ENCODE measurements at regions not wholly inside any gene's neighbourhood (a gene's known extent, or its start where the extent isn't known, plus 50 kb on each side); places are given as distances from the start of the nearest gene placed in this dataset.

- no peak for DNase-seq
Observed at GRCh38 chr2:239539083-239539775, 138.4 kb upstream of the HDAC4 start.

- no peak for DNase-seq
Observed at GRCh38 chr2:239538357-239539052, 137.7 kb upstream of the HDAC4 start.

GRCh38 chr2:239537633-239538356 is 137.0 kb upstream of the HDAC4 start:
- DNase-seq, result no peak

- no peak for DNase-seq
Observed at GRCh38 chr2:239536186-239536585, 135.4 kb upstream of the HDAC4 start.

- DNase-seq, result no peak
Observed at GRCh38 chr2:239535413-239536144, 134.8 kb upstream of the HDAC4 start.

GRCh38 chr2:239534581-239535412 is 134.0 kb upstream of the HDAC4 start:
- no peak for DNase-seq

- no peak for DNase-seq
Observed at GRCh38 chr2:239533569-239534316, 132.9 kb upstream of the HDAC4 start.

- no peak for DNase-seq
Observed at GRCh38 chr2:239532859-239533258, 132.0 kb upstream of the HDAC4 start.

GRCh38 chr2:239532250-239532649 is 131.4 kb upstream of the HDAC4 start:
- no peak for DNase-seq

GRCh38 chr2:239531456-239532241 is 130.8 kb upstream of the HDAC4 start:
- DNase-seq, result no peak

- no peak for DNase-seq
Observed at GRCh38 chr2:239530749-239531316, 130.0 kb upstream of the HDAC4 start.

- DNase-seq, result no peak
Observed at GRCh38 chr2:239529313-239530015, 128.6 kb upstream of the HDAC4 start.

GRCh38 chr2:239528883-239529282 is 128.1 kb upstream of the HDAC4 start:
- DNase-seq, result no peak

- no peak for DNase-seq
Observed at GRCh38 chr2:239528146-239528545, 127.3 kb upstream of the HDAC4 start.

GRCh38 chr2:239526666-239527415 is 126.0 kb upstream of the HDAC4 start:
- no peak for DNase-seq

- no peak for DNase-seq
Observed at GRCh38 chr2:239526038-239526437, 125.2 kb upstream of the HDAC4 start.

GRCh38 chr2:239523954-239524330 is 123.1 kb upstream of the HDAC4 start:
- DNase-seq, result no peak

- DNase-seq, result no peak
Observed at GRCh38 chr2:239523147-239523953, 122.5 kb upstream of the HDAC4 start.

Data from dermis blood vessel endothelial cell (primary cell).